HFFc6 (cell line): ENCODE measurements at regions not wholly inside any gene's neighbourhood (a gene's known extent, or its start where the extent isn't known, plus 50 kb on each side); places are given as distances from the start of the nearest gene placed in this dataset.

ENCODE experiments used
- DNase-seq: peaks from one replicate; pipeline ENCODE4 v3.0.0-alpha.2; 2018
- H3K27ac Mint-ChIP-seq: 2 replicates; pipeline ENCODE4 v1.8.0; 2020; ENCODE audit warnings: mild to moderate bottlenecking, mixed read lengths
- H3K27me3 Mint-ChIP-seq: 2 replicates; pipeline ENCODE4 v1.8.0; 2021; ENCODE audit warnings: mild to moderate bottlenecking, moderate library complexity, mixed read lengths; ENCODE audit not compliant: insufficient read depth
- H3K36me3 Mint-ChIP-seq: 2 replicates; pipeline ENCODE4 v1.8.0; 2021; ENCODE audit warnings: low read depth, mixed read lengths
- H3K4me1 Mint-ChIP-seq: 2 replicates; pipeline ENCODE4 v1.8.0; 2020; ENCODE audit warnings: low read depth, mixed read lengths
- H3K4me3 Mint-ChIP-seq: 2 replicates; pipeline ENCODE4 v1.8.0; 2020; ENCODE audit warnings: mild to moderate bottlenecking, moderate library complexity, mixed read lengths
- H3K9me3 Mint-ChIP-seq: 2 replicates; pipeline ENCODE4 v1.8.0; 2020; ENCODE audit warnings: mild to moderate bottlenecking, mixed read lengths
- TF ChIP-seq, protein P1 (sequence below): fragments of 200-600 bp; sonication (generic); IDR thresholded peaks from 2 replicates; pipeline ENCODE4 v1.5.0; 2021; ENCODE audit warnings: antibody characterized with exemption, mild to moderate bottlenecking

GRCh38 chr2:81260320-81260719, 955.8 kb upstream of the LRRTM1 start:
- H3K4me3 Mint-ChIP-seq = no peak overlapping the region
- no peak for DNase-seq
- H3K4me1 Mint-ChIP-seq = no peaks in the 10 kb centered on the region
- TF ChIP-seq, protein P1, sequence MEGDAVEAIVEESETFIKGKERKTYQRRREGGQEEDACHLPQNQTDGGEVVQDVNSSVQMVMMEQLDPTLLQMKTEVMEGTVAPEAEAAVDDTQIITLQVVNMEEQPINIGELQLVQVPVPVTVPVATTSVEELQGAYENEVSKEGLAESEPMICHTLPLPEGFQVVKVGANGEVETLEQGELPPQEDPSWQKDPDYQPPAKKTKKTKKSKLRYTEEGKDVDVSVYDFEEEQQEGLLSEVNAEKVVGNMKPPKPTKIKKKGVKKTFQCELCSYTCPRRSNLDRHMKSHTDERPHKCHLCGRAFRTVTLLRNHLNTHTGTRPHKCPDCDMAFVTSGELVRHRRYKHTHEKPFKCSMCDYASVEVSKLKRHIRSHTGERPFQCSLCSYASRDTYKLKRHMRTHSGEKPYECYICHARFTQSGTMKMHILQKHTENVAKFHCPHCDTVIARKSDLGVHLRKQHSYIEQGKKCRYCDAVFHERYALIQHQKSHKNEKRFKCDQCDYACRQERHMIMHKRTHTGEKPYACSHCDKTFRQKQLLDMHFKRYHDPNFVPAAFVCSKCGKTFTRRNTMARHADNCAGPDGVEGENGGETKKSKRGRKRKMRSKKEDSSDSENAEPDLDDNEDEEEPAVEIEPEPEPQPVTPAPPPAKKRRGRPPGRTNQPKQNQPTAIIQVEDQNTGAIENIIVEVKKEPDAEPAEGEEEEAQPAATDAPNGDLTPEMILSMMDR = no peak
- H3K9me3 Mint-ChIP-seq = peaks cover 9% of the 10 kb centered on the region
- no peak overlapping the region for H3K27ac Mint-ChIP-seq
- no peaks in the 10 kb centered on the region for H3K27me3 Mint-ChIP-seq
- no peaks in the 10 kb centered on the region for H3K36me3 Mint-ChIP-seq

DNA sequence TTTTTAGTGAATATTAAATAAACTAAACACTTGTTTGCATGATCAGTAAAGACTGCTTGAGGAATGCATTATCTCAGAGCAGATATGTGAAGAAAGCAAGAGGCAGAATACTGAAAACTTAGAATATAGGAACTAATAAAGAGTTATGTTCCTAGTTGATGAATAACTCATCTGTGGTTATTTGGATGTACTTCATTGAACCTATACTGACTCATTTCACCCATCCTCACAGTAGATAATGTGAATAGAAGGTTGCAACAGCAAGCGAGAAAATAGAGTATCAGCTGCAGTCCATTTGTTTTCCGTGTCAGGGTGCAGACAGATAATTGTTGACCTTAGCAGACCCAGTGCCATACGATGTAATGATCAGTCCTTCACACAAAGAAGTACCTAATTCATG, 945.7 kb upstream of the LRRTM1 start:
- Mint-ChIP-seq H3K9me3 (peaks cover 40% of the 10 kb centered on the region), H3K27ac (no peak overlapping the region), H3K4me1 (no peaks in the 10 kb centered on the region), H3K27me3 (no peaks in the 10 kb centered on the region), H3K36me3 (0 out of 2 replicates have a peak, but pooled peaks cover 5% of the 10 kb centered on the region), H3K4me3 (no peak overlapping the region)
- DNase-seq = no peak
- TF ChIP-seq, protein P1 = no peak

DNA sequence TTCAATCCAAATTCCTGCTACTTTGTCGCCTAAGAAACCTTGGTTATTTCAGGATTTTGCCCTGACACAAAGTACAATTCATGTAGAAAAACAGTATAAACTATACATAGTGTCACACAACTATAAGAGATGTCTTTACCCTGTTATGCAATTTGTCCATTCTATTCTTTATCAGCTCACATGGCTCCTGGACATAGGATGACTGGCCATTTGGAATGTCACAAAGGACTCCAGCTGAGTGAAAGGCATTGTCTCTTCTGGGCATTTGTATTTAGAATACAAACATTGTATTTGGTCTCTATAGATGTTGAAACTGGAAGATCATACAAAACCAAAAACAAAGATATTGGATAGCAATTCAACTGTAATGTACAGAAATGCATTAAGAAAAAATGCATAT, 944.6 kb upstream of the LRRTM1 start:
- Mint-ChIP-seq H3K4me3 (no peak overlapping the region), H3K36me3 (no peaks in the 10 kb centered on the region), H3K27me3 (no peaks in the 10 kb centered on the region), H3K27ac (no peak overlapping the region), H3K9me3 (peaks cover 34% of the 10 kb centered on the region), H3K4me1 (no peaks in the 10 kb centered on the region)
- no peak for DNase-seq
- TF ChIP-seq, protein P1 = no peak

GRCh38 chr2:81247648-81248047, 943.1 kb upstream of the LRRTM1 start:
- TF ChIP-seq, protein P1 = no peak
- no peak overlapping the region for H3K27ac Mint-ChIP-seq
- peaks cover 25% of the 10 kb centered on the region for H3K9me3 Mint-ChIP-seq
- no peak for DNase-seq
- no peaks in the 10 kb centered on the region for H3K4me1 Mint-ChIP-seq
- no peak overlapping the region for H3K4me3 Mint-ChIP-seq
- H3K27me3 Mint-ChIP-seq = no peaks in the 10 kb centered on the region
- H3K36me3 Mint-ChIP-seq = no peaks in the 10 kb centered on the region

DNA sequence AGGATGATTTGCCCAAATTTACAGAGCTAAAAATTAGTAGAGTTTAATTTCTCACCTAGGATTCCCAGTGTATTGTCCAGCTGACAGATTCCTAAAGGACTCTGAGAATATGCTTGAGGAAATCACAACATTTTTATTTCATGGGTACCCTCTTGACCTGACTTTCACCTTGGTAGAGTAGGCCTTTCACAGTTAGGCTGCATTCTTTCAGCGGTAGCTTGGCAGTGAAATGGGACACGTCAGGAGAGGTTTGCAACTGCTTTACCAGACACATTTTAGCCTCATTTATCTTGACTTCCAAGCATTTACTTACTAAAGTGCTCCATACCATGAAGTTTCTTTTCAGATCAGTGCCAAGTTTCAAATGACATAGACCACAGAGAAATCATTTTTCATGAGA, 937.9 kb upstream of the LRRTM1 start:
- no peak for DNase-seq
- H3K4me1 Mint-ChIP-seq = no peaks in the 10 kb centered on the region
- H3K36me3 Mint-ChIP-seq = no peaks in the 10 kb centered on the region
- no peak overlapping the region for H3K4me3 Mint-ChIP-seq
- TF ChIP-seq, protein P1 = no peak
- no peaks in the 10 kb centered on the region for H3K27me3 Mint-ChIP-seq
- H3K27ac Mint-ChIP-seq = no peak overlapping the region
- peaks cover 24% of the 10 kb centered on the region for H3K9me3 Mint-ChIP-seq

GRCh38 chr2:81238462-81238861, 933.9 kb upstream of the LRRTM1 start:
- no peaks in the 10 kb centered on the region for H3K4me1 Mint-ChIP-seq
- no peak for DNase-seq
- H3K9me3 Mint-ChIP-seq = peaks cover 22% of the 10 kb centered on the region
- H3K4me3 Mint-ChIP-seq = no peak overlapping the region
- no peak overlapping the region for H3K27ac Mint-ChIP-seq
- H3K36me3 Mint-ChIP-seq = no peaks in the 10 kb centered on the region
- TF ChIP-seq, protein P1 = no peak
- H3K27me3 Mint-ChIP-seq = no peaks in the 10 kb centered on the region
